ENCODE measurements at regions not wholly inside any gene's neighbourhood (a gene's known extent, or its start where the extent isn't known, plus 50 kb on each side); places are given as distances from the start of the nearest gene placed in this dataset.
A peak's percentile ranks its signal among the peaks of the same experiment; 100 is the strongest.

GRCh38 chr11:36824349-36824748 lies 226.3 kb upstream of the RAG2 start:
- peaks cover 10% of the 10 kb centered on the region for H3K27me3 Mint-ChIP-seq (ENCODE audit: insufficient read depth)
- Histone ChIP-seq H3K27ac (ENCODE audit: low read depth, low read length) (peak overlapping the region; percentile 18), H3K27me3 (ENCODE audit: control insufficient read depth, insufficient read depth, low read length, poor library complexity, severe bottlenecking) (peaks cover 6% of the 10 kb centered on the region), H3K9me3 (ENCODE audit: control insufficient read depth, low read length) (no peaks in the 10 kb centered on the region), H3K4me3 (ENCODE audit: low read length) (no peak overlapping the region), H3K9ac (ENCODE audit: extremely low read depth, low read length, poor library complexity, severe bottlenecking) (no peak overlapping the region), H3K4me1 (ENCODE audit: control insufficient read depth, insufficient read depth, low read length) (no peaks in the 10 kb centered on the region), H3K36me3 (ENCODE audit: control insufficient read depth, insufficient read depth, low read length) (no peaks in the 10 kb centered on the region)
- no peaks in the 10 kb centered on the region for H3K4me1 Mint-ChIP-seq
- 100% methylated on average over 1 of the region's 1 CpG; no CpG with 5 or more reads in 1 of the 2 experiments for WGBS, 2 experiments (ENCODE audit: insufficient coverage in 1 of 2, insufficient read length in 1 of 2)
- no peak for TF ChIP-seq CTCF (conservative IDR thresholded peaks at IDR 0.05)
- no peak overlapping the region for H3K4me3 Mint-ChIP-seq
- H3K27ac Mint-ChIP-seq: no peak overlapping the region
- DNase-seq: no peak
- no peaks in the 10 kb centered on the region for H3K9me3 Mint-ChIP-seq
- no peaks in the 10 kb centered on the region for H3K36me3 Mint-ChIP-seq (ENCODE audit: low read depth)

GRCh38 chr11:36822829-36823228 lies 224.8 kb upstream of the RAG2 start:
- no peaks in the 10 kb centered on the region for H3K36me3 Mint-ChIP-seq (ENCODE audit: low read depth)
- no peak overlapping the region for H3K27ac Mint-ChIP-seq
- Histone ChIP-seq H3K36me3 (ENCODE audit: control insufficient read depth, insufficient read depth, low read length) (no peaks in the 10 kb centered on the region), H3K9me3 (ENCODE audit: control insufficient read depth, low read length) (no peaks in the 10 kb centered on the region), H3K9ac (ENCODE audit: extremely low read depth, low read length, poor library complexity, severe bottlenecking) (no peak overlapping the region), H3K4me3 (ENCODE audit: low read length) (no peak overlapping the region), H3K4me1 (ENCODE audit: control insufficient read depth, insufficient read depth, low read length) (no peaks in the 10 kb centered on the region), H3K27me3 (ENCODE audit: control insufficient read depth, insufficient read depth, low read length, poor library complexity, severe bottlenecking) (peaks cover 6% of the 10 kb centered on the region), H3K27ac (ENCODE audit: low read depth, low read length) (no peak overlapping the region)
- peaks cover 10% of the 10 kb centered on the region for H3K27me3 Mint-ChIP-seq (ENCODE audit: insufficient read depth)
- no peaks in the 10 kb centered on the region for H3K4me1 Mint-ChIP-seq
- no peak overlapping the region for H3K4me3 Mint-ChIP-seq
- 94% methylated on average over 1 of the region's 1 CpG; no CpG with 5 or more reads in 1 of the 2 experiments for WGBS, 2 experiments (ENCODE audit: insufficient coverage in 1 of 2, insufficient read length in 1 of 2)
- DNase-seq: no peak
- no peak for TF ChIP-seq CTCF (conservative IDR thresholded peaks at IDR 0.05)
- no peaks in the 10 kb centered on the region for H3K9me3 Mint-ChIP-seq

- Histone ChIP-seq H3K9ac (ENCODE audit: extremely low read depth, low read length, poor library complexity, severe bottlenecking) (no peak overlapping the region), H3K4me1 (ENCODE audit: control insufficient read depth, insufficient read depth, low read length) (no peaks in the 10 kb centered on the region), H3K9me3 (ENCODE audit: control insufficient read depth, low read length) (no peaks in the 10 kb centered on the region), H3K4me3 (ENCODE audit: low read length) (no peak overlapping the region), H3K27me3 (ENCODE audit: control insufficient read depth, insufficient read depth, low read length, poor library complexity, severe bottlenecking) (no peaks in the 10 kb centered on the region), H3K36me3 (ENCODE audit: control insufficient read depth, insufficient read depth, low read length) (no peaks in the 10 kb centered on the region), H3K27ac (ENCODE audit: low read depth, low read length) (no peak overlapping the region)
- no peak overlapping the region for H3K27ac Mint-ChIP-seq
- H3K9me3 Mint-ChIP-seq: no peaks in the 10 kb centered on the region
- no peak overlapping the region for H3K4me3 Mint-ChIP-seq
- no peaks in the 10 kb centered on the region for H3K36me3 Mint-ChIP-seq (ENCODE audit: low read depth)
- peak; percentile 81 for TF ChIP-seq CTCF (conservative IDR thresholded peaks at IDR 0.05)
- 87 to 100% methylated on average over 1 to 2 of the region's 2 CpGs for WGBS, 2 experiments (ENCODE audit: insufficient coverage in 1 of 2, insufficient read length in 1 of 2)
- peak; percentile 78 for DNase-seq
- no peaks in the 10 kb centered on the region for H3K4me1 Mint-ChIP-seq
- peaks cover 7% of the 10 kb centered on the region for H3K27me3 Mint-ChIP-seq (ENCODE audit: insufficient read depth)
These were observed 220.4 kb upstream of the RAG2 start for GRCh38 chr11:36818410-36818809.
